Epidermal melanocyte (primary cell): ENCODE measurements at regions not wholly inside any gene's neighbourhood (a gene's known extent, or its start where the extent isn't known, plus 50 kb on each side); places are given as distances from the start of the nearest gene placed in this dataset.

Experiments used
- DNase-seq: peaks from one replicate; pipeline ENCODE4 v3.0.0; 2011; ENCODE audit warnings: low spot score; ENCODE audit not compliant: insufficient read length

- DNase-seq: no peak
These were observed 201.8 kb upstream of the SERP2 start for GRCh38 chr13:44171861-44172260.

- DNase-seq: no peak
These were observed 201.3 kb upstream of the SERP2 start for GRCh38 chr13:44172281-44172810.

- DNase-seq: no peak
These were observed 198.7 kb upstream of the SERP2 start for GRCh38 chr13:44174769-44175425.

- DNase-seq: no peak
These were observed 197.5 kb upstream of the SERP2 start for GRCh38 chr13:44176173-44176572.

- DNase-seq: no peak
These were observed 192.6 kb upstream of the SERP2 start for GRCh38 chr13:44180876-44181536.

- DNase-seq: no peak
These were observed 191.7 kb upstream of the SERP2 start for GRCh38 chr13:44181931-44182330.

GRCh38 chr13:44184740-44185139 lies 188.9 kb upstream of the SERP2 start:
- DNase-seq: no peak

- no peak for DNase-seq
These were observed 185.4 kb upstream of the SERP2 start for GRCh38 chr13:44188257-44188656.

- DNase-seq: no peak
These were observed 184.5 kb upstream of the SERP2 start for GRCh38 chr13:44189085-44189484.

- DNase-seq: no peak
These were observed 182.5 kb upstream of the SERP2 start for GRCh38 chr13:44191103-44191502.

GRCh38 chr13:44191504-44192171 lies 182.0 kb upstream of the SERP2 start:
- peak; percentile 56 for DNase-seq

- DNase-seq: no peak
These were observed 179.9 kb upstream of the SERP2 start for GRCh38 chr13:44193731-44194130.

- no peak for DNase-seq
These were observed 178.4 kb upstream of the SERP2 start for GRCh38 chr13:44195245-44195644.

- DNase-seq: no peak
These were observed 177.3 kb upstream of the SERP2 start for GRCh38 chr13:44196196-44196751.

GRCh38 chr13:44197791-44198770 lies 175.5 kb upstream of the SERP2 start:
- no peak for DNase-seq

- no peak for DNase-seq
These were observed 174.8 kb upstream of the SERP2 start for GRCh38 chr13:44198826-44199225.

GRCh38 chr13:44199627-44200207 lies 173.9 kb upstream of the SERP2 start:
- DNase-seq: no peak

GRCh38 chr13:44206434-44206833 lies 167.2 kb upstream of the SERP2 start:
- no peak for DNase-seq

- DNase-seq: no peak
These were observed 166.1 kb upstream of the SERP2 start for GRCh38 chr13:44207476-44207875.

GRCh38 chr13:44210525-44210924 lies 163.1 kb upstream of the SERP2 start:
- no peak for DNase-seq

GRCh38 chr13:44211286-44211685 lies 162.3 kb upstream of the SERP2 start:
- no peak for DNase-seq
